HL-60 (cell line): ENCODE measurements at regions not wholly inside any gene's neighbourhood (a gene's known extent, or its start where the extent isn't known, plus 50 kb on each side); places are given as distances from the start of the nearest gene placed in this dataset.

Experiments used
- DNase-seq, 2 experiments: peaks; one replicate each; pipeline ENCODE4 v3.0.0-alpha.2; 2010 to 2020; ENCODE audit warnings: low read depth in 1 of 2, low spot score in 1 of 2
- H3K27ac ChIP-seq: fragments of 250-450 bp; sonication (Bioruptor Pico); replicated peaks from 2 replicates; pipeline ENCODE4 v1.5.1; 2020; ENCODE audit warnings: mild to moderate bottlenecking, moderate library complexity
- H3K27me3 ChIP-seq: fragments of 250-450 bp; sonication (Bioruptor Pico); 2 replicates; pipeline ENCODE4 v1.5.1; 2021; ENCODE audit warnings: mild to moderate bottlenecking, moderate library complexity; ENCODE audit not compliant: insufficient read depth, poor library complexity, severe bottlenecking
- H3K4me3 ChIP-seq: replicated peaks from 2 replicates; pipeline ENCODE4 v1.5.1; 2011; ENCODE audit warnings: mild to moderate bottlenecking, control low read depth, low read length; ENCODE audit not compliant: insufficient read depth
- GABPA ChIP-seq: IDR thresholded peaks from 2 replicates; pipeline ENCODE4 v1.6.1; 2012; ENCODE audit warnings: low read depth
- POLR2AphosphoS5 ChIP-seq: IDR thresholded peaks from 2 replicates; pipeline ENCODE4 v1.6.1; 2012; ENCODE audit warnings: low read depth
- SPI1 ChIP-seq: IDR thresholded peaks from 2 replicates; pipeline ENCODE4 v1.6.1; 2012; ENCODE audit warnings: low read depth, mild to moderate bottlenecking, borderline replicate concordance
- TF ChIP-seq, protein P1 (sequence below): IDR thresholded peaks from 2 replicates; pipeline ENCODE4 v1.6.1; 2012; ENCODE audit warnings: low read depth; ENCODE audit not compliant: insufficient replicate concordance
- TF ChIP-seq, protein P2 (sequence below): IDR thresholded peaks from one replicate; pipeline ENCODE4 v1.5.1; 2011; ENCODE audit warnings: low read length, control low read depth, inconsistent platforms; ENCODE audit not compliant: insufficient read depth

DNA sequence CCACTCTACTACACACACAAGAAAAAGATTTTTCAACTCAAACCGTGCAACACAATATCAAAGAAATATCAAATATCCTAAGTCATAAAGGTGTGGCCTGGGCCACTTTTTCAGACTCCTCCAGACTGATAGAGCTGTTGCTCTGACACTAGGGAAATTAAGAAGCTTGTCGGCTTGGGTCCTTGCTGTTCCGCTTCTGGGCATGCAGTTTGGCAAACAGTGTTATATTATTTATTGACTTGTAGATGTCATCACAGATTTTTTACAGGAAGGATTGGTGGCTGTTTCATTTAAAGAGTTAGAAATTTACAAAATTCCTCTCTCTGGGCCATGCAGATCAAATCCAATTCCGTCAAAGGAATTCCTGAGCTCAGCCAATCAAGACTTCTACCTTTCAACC is 64.5 kb upstream of the EPCAM start:
- no peak for DNase-seq
- no peak overlapping the region for H3K27ac ChIP-seq

DNA sequence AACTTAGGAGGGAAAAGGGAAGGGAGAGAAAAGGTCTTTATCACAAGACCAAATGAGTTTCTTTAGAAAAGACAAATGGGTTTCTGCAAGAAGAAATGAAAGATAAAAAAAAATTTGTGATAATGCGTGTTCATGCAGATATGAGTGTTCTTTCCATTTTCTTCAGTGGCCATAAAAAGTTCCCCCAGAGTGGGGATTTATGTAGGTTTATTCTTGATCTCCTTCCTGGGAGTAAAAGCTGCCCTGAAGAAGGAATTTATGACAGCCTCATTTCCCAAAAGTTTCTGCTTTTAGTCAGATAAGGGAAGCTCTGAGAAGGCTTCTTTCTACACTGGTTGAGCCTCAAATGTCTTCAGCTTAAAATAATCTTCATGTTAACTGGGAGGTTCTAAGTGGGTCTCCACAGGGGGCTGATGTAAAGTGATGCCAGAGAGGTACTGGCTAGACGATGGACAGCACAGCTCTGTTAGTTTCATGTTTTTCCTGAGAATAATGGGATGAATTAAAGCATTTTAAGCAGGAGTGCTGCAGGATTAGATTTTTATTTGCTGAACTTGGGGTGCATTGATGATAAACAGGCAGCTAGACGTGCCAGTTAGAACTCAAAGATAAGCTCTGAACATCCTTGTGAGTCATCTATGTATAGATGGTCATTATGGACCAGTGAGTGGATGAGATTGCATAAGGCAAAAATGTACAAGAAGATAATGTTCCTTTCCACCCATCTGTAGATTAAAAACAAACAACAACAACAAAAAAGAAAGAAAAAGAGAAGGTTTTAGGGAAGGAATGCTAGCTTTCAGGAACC is 65.6 kb upstream of the EPCAM start:
- no peak for DNase-seq
- no peak overlapping the region for H3K27ac ChIP-seq
- no peak for TF ChIP-seq GABPA
- H3K4me3 ChIP-seq: no peak overlapping the region
- no peaks in the 10 kb centered on the region for H3K27me3 ChIP-seq

More for the DNA sequence above, 64.5 kb upstream of the EPCAM start:
- H3K4me3 ChIP-seq: no peak overlapping the region
- no peaks in the 10 kb centered on the region for H3K27me3 ChIP-seq
- TF ChIP-seq SPI1 (no peak), GABPA (no peak)
- TF ChIP-seq, protein P1, sequence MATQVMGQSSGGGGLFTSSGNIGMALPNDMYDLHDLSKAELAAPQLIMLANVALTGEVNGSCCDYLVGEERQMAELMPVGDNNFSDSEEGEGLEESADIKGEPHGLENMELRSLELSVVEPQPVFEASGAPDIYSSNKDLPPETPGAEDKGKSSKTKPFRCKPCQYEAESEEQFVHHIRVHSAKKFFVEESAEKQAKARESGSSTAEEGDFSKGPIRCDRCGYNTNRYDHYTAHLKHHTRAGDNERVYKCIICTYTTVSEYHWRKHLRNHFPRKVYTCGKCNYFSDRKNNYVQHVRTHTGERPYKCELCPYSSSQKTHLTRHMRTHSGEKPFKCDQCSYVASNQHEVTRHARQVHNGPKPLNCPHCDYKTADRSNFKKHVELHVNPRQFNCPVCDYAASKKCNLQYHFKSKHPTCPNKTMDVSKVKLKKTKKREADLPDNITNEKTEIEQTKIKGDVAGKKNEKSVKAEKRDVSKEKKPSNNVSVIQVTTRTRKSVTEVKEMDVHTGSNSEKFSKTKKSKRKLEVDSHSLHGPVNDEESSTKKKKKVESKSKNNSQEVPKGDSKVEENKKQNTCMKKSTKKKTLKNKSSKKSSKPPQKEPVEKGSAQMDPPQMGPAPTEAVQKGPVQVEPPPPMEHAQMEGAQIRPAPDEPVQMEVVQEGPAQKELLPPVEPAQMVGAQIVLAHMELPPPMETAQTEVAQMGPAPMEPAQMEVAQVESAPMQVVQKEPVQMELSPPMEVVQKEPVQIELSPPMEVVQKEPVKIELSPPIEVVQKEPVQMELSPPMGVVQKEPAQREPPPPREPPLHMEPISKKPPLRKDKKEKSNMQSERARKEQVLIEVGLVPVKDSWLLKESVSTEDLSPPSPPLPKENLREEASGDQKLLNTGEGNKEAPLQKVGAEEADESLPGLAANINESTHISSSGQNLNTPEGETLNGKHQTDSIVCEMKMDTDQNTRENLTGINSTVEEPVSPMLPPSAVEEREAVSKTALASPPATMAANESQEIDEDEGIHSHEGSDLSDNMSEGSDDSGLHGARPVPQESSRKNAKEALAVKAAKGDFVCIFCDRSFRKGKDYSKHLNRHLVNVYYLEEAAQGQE: no peak

DNA sequence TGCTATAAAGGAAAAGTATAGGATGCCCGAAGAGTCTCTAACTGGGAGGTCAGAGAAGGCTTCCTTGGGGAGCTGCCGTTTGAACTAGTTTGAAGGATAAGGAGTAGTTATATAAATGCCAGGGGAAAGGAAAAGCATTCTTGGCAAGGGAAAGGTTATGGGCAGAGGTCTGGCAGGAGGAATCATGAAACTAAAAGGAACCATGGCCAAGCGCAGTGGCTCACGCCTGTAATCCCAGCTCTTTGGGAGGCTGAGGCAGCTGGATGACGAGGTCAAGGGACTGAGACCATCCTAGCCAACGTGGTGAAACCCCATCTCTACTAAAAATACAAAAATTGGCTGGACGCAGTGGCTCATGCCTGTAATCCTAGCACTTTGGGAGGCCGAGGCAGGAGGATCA is 66.8 kb upstream of the EPCAM start:
- Histone ChIP-seq H3K4me3 (no peak overlapping the region), H3K27ac (no peak overlapping the region), H3K27me3 (no peaks in the 10 kb centered on the region)
- TF ChIP-seq GABPA: no peak
- TF ChIP-seq POLR2AphosphoS5: no peak
- TF ChIP-seq SPI1: no peak
- TF ChIP-seq, protein P2, sequence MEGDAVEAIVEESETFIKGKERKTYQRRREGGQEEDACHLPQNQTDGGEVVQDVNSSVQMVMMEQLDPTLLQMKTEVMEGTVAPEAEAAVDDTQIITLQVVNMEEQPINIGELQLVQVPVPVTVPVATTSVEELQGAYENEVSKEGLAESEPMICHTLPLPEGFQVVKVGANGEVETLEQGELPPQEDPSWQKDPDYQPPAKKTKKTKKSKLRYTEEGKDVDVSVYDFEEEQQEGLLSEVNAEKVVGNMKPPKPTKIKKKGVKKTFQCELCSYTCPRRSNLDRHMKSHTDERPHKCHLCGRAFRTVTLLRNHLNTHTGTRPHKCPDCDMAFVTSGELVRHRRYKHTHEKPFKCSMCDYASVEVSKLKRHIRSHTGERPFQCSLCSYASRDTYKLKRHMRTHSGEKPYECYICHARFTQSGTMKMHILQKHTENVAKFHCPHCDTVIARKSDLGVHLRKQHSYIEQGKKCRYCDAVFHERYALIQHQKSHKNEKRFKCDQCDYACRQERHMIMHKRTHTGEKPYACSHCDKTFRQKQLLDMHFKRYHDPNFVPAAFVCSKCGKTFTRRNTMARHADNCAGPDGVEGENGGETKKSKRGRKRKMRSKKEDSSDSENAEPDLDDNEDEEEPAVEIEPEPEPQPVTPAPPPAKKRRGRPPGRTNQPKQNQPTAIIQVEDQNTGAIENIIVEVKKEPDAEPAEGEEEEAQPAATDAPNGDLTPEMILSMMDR: no peak
- TF ChIP-seq, protein P1: no peak
- DNase-seq: no peak

DNA sequence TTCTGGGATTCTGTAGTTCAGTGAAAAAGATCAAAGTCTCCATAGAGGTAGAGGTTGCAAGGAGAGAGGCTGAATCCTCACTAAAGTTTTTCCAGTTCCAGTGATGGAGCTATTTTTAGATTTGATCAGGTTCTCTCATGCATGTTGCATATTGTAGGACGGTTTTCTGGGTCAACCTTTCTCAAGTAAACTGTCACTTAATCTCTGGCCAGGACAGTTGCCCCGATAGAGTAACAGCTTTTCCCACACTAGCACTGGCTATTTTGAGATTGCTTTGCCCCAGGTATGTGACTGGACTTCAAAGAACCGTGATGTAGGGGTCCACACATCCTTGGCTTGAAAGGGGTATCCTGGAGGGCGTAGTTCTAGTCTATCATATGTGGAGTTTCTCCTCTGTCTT is 67.4 kb upstream of the EPCAM start:
- Histone ChIP-seq H3K4me3 (no peak overlapping the region), H3K27me3 (no peaks in the 10 kb centered on the region), H3K27ac (peak overlapping the region; percentile 46)
- DNase-seq: no peak
- TF ChIP-seq GABPA (no peak), SPI1 (no peak), POLR2AphosphoS5 (no peak)
- TF ChIP-seq, protein P1: no peak
- TF ChIP-seq, protein P2: no peak
